HepG2 (cell line): ENCODE measurements at regions not wholly inside any gene's neighbourhood (a gene's known extent, or its start where the extent isn't known, plus 50 kb on each side); places are given as distances from the start of the nearest gene placed in this dataset.

Experiments used
- SRF ChIP-seq: IDR thresholded peaks from 2 replicates; pipeline ENCODE4 v1.6.1; 2011; ENCODE audit warnings: mild to moderate bottlenecking, low read depth, low read length, moderate library complexity
- ZFY ChIP-seq: sonication (generic); formaldehyde crosslinking; IDR thresholded peaks from 2 replicates; pipeline ENCODE4 v1.4.0; 2020; ENCODE audit warnings: missing genetic modification reagents
- ZSCAN20 ChIP-seq: sonication (generic); formaldehyde crosslinking; IDR thresholded peaks from 2 replicates; pipeline ENCODE4 v1.4.0; 2020; ENCODE audit warnings: missing genetic modification reagents, mild to moderate bottlenecking, borderline replicate concordance
- TF ChIP-seq, protein P1 (sequence below): sonication (generic); formaldehyde crosslinking; IDR thresholded peaks from 2 replicates; pipeline ENCODE4 v1.9.0; 2022; ENCODE audit warnings: low read depth, missing genetic modification reagents
- TF ChIP-seq, protein P2 (sequence below): sonication (generic); formaldehyde crosslinking; IDR thresholded peaks from 2 replicates; pipeline ENCODE4 v1.4.0; 2020; ENCODE audit warnings: missing genetic modification reagents
- TF ChIP-seq, protein P3 (sequence below): sonication (generic); formaldehyde crosslinking; IDR thresholded peaks from 2 replicates; pipeline ENCODE4 v1.4.0; 2020; ENCODE audit warnings: mild to moderate bottlenecking, missing genetic modification reagents
- TF ChIP-seq, protein P4 (sequence below): sonication (generic); formaldehyde crosslinking; IDR thresholded peaks from 2 replicates; pipeline ENCODE4 v1.5.0; 2020; ENCODE audit warnings: missing genetic modification reagents, mild to moderate bottlenecking, borderline replicate concordance
- TF ChIP-seq, protein P5 (sequence below): IDR thresholded peaks from 2 replicates; pipeline ENCODE4 v1.6.1; 2012; ENCODE audit warnings: low read length, improper control_type of control experiment
- TF ChIP-seq, protein P6 (sequence below): sonication (generic); IDR thresholded peaks from 2 replicates; pipeline ENCODE4 v1.6.1; 2016; ENCODE audit warnings: low read depth, borderline replicate concordance

DNA sequence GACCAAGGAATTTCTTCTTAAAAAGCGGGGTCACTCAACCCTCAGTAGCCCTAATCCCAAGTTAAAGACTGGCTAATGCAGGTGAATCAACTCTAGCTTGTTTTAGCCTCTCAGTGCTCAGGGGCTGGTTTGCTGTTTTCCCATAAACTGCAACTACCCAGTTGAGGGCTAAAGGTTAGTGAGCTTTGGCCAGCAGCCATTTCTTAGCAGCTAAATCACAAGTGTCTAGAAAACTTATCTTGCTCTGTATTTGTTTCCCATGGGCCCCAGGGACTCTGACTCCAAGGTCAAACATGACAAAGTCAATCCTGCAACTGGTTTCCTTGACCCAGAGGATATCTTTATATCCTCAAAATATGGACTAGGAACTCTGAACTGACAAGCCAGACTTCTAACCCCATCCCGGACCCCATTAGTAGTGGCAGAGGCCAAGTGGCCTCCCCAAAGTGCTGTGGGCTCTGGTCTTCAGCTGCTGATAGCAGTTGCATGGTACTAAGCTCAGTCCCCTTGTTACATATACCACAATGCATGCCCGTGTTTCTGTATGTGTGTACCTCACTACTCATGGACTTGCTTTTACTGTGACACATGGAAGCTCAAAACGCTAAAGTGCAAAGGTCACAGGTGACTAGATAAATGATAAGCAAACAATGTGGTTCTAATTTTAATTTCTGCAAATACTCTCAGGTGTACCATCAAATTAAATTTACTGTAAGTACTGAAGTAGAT is 793.0 kb upstream of the IGFBP3 start (continued):
- TF ChIP-seq, protein P1, sequence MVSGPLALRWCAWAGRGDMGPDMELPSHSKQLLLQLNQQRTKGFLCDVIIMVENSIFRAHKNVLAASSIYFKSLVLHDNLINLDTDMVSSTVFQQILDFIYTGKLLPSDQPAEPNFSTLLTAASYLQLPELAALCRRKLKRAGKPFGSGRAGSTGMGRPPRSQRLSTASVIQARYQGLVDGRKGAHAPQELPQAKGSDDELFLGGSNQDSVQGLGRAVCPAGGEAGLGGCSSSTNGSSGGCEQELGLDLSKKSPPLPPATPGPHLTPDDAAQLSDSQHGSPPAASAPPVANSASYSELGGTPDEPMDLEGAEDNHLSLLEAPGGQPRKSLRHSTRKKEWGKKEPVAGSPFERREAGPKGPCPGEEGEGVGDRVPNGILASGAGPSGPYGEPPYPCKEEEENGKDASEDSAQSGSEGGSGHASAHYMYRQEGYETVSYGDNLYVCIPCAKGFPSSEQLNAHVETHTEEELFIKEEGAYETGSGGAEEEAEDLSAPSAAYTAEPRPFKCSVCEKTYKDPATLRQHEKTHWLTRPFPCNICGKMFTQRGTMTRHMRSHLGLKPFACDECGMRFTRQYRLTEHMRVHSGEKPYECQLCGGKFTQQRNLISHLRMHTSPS (CRISPR knock-in tag) = no peak
- TF ChIP-seq, protein P2, sequence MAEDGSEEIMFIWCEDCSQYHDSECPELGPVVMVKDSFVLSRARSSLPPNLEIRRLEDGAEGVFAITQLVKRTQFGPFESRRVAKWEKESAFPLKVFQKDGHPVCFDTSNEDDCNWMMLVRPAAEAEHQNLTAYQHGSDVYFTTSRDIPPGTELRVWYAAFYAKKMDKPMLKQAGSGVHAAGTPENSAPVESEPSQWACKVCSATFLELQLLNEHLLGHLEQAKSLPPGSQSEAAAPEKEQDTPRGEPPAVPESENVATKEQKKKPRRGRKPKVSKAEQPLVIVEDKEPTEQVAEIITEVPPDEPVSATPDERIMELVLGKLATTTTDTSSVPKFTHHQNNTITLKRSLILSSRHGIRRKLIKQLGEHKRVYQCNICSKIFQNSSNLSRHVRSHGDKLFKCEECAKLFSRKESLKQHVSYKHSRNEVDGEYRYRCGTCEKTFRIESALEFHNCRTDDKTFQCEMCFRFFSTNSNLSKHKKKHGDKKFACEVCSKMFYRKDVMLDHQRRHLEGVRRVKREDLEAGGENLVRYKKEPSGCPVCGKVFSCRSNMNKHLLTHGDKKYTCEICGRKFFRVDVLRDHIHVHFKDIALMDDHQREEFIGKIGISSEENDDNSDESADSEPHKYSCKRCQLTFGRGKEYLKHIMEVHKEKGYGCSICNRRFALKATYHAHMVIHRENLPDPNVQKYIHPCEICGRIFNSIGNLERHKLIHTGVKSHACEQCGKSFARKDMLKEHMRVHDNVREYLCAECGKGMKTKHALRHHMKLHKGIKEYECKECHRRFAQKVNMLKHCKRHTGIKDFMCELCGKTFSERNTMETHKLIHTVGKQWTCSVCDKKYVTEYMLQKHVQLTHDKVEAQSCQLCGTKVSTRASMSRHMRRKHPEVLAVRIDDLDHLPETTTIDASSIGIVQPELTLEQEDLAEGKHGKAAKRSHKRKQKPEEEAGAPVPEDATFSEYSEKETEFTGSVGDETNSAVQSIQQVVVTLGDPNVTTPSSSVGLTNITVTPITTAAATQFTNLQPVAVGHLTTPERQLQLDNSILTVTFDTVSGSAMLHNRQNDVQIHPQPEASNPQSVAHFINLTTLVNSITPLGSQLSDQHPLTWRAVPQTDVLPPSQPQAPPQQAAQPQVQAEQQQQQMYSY (CRISPR knock-in tag) = no peak
- TF ChIP-seq, protein P3, sequence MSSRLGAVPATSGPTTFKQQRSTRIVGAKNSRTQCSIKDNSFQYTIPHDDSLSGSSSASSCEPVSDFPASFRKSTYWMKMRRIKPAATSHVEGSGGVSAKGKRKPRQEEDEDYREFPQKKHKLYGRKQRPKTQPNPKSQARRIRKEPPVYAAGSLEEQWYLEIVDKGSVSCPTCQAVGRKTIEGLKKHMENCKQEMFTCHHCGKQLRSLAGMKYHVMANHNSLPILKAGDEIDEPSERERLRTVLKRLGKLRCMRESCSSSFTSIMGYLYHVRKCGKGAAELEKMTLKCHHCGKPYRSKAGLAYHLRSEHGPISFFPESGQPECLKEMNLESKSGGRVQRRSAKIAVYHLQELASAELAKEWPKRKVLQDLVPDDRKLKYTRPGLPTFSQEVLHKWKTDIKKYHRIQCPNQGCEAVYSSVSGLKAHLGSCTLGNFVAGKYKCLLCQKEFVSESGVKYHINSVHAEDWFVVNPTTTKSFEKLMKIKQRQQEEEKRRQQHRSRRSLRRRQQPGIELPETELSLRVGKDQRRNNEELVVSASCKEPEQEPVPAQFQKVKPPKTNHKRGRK = no peak
- TF ChIP-seq, protein P4, sequence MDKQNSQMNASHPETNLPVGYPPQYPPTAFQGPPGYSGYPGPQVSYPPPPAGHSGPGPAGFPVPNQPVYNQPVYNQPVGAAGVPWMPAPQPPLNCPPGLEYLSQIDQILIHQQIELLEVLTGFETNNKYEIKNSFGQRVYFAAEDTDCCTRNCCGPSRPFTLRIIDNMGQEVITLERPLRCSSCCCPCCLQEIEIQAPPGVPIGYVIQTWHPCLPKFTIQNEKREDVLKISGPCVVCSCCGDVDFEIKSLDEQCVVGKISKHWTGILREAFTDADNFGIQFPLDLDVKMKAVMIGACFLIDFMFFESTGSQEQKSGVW (CRISPR knock-in tag) = no peak
- TF ChIP-seq SRF (no peak), ZSCAN20 (CRISPR knock-in tag) (no peak), ZFY (CRISPR knock-in tag) (no peak)
- TF ChIP-seq, protein P5, sequence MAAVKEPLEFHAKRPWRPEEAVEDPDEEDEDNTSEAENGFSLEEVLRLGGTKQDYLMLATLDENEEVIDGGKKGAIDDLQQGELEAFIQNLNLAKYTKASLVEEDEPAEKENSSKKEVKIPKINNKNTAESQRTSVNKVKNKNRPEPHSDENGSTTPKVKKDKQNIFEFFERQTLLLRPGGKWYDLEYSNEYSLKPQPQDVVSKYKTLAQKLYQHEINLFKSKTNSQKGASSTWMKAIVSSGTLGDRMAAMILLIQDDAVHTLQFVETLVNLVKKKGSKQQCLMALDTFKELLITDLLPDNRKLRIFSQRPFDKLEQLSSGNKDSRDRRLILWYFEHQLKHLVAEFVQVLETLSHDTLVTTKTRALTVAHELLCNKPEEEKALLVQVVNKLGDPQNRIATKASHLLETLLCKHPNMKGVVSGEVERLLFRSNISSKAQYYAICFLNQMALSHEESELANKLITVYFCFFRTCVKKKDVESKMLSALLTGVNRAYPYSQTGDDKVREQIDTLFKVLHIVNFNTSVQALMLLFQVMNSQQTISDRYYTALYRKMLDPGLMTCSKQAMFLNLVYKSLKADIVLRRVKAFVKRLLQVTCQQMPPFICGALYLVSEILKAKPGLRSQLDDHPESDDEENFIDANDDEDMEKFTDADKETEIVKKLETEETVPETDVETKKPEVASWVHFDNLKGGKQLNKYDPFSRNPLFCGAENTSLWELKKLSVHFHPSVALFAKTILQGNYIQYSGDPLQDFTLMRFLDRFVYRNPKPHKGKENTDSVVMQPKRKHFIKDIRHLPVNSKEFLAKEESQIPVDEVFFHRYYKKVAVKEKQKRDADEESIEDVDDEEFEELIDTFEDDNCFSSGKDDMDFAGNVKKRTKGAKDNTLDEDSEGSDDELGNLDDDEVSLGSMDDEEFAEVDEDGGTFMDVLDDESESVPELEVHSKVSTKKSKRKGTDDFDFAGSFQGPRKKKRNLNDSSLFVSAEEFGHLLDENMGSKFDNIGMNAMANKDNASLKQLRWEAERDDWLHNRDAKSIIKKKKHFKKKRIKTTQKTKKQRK = no peak
- TF ChIP-seq, protein P6, sequence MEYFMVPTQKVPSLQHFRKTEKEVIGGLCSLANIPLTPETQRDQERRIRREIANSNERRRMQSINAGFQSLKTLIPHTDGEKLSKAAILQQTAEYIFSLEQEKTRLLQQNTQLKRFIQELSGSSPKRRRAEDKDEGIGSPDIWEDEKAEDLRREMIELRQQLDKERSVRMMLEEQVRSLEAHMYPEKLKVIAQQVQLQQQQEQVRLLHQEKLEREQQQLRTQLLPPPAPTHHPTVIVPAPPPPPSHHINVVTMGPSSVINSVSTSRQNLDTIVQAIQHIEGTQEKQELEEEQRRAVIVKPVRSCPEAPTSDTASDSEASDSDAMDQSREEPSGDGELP = no peak
- TF ChIP-seq, all 625 proteins: peak for 0
